HG02759 (cell line): ENCODE measurements at regions not wholly inside any gene's neighbourhood (a gene's known extent, or its start where the extent isn't known, plus 50 kb on each side); places are given as distances from the start of the nearest gene placed in this dataset.

Source experiments
- ATAC-seq: cut with Tn5 transposase; IDR thresholded peaks from one replicate; pipeline ENCODE4 v1.9.1; 2021; ENCODE audit warnings: mild to moderate bottlenecking, moderate library complexity; ENCODE audit not compliant: unreplicated experiment

DNA sequence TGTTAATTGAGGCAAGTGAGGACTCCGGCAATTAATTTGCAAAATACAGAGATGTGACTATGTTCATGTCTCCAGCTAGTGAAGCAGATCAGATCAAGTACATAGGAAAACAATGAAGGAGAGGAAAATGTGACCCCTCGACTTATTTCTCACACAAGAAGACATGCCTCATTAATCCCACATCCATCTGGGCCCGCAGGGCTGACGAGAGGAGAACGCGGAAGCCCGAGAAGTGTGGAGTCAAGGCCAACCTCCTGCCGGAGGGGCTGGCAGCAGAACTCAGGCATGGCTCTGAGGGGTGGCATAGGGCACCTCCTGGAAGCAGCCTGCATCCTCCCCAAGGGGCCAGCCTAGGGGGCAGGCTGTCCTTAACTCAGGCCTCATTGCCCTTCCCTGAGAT, 54.4 kb downstream of the ZNF503 start:
- ATAC-seq, result no peak

DNA sequence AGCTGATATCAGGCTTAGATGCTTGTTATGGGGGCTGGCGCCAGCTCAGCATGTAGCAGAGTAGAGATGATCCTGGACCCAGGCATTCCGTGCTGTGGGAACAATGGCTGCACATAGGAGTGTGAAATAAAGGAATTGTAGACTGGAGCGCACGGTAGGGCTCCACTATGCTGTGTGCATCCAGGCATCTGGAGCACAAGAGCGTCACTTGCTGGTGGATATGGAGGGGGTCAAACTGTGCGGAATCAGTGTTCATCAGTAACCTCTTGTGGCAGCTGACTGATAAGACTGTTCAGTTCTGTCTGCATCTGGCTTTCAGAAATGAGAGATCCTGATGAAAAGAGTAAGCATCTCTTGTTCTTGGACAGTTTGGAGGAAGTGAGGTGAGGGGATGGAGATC, 55.8 kb downstream of the ZNF503 start:
- no peak for ATAC-seq

DNA sequence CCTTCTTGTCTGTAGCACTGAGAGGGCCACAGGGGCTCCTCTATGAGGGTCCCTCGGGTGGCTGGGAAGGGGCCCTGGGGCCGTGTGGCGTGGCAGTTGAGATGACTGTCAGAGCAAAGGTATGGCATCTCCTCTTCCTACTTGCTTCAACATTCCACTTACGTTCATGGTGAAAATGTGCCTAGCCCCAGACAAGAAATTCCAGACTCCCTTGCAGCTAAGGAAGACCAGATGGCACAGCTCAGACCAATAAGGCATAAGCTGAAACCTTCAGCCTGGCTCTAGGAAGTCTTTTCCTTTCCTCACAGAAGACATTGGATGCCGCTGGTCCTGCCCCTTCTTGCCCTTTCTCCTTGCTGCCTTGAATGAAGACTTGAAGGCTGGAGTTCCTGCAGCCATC, 57.4 kb downstream of the ZNF503 start:
- ATAC-seq, result no peak

GRCh38 chr10:75342397-75342796, 59.2 kb downstream of the ZNF503 start:
- no peak for ATAC-seq

- ATAC-seq, result peak; percentile 85
Measured at GRCh38 chr10:75335983-75336382, 65.6 kb downstream of the ZNF503 start.

GRCh38 chr10:75335191-75335590, 66.4 kb downstream of the ZNF503 start:
- ATAC-seq, result no peak

- no peak for ATAC-seq
Measured at GRCh38 chr10:75334720-75335119, 66.8 kb downstream of the ZNF503 start.

GRCh38 chr10:75332081-75332480, 69.5 kb downstream of the ZNF503 start:
- ATAC-seq, result no peak

GRCh38 chr10:75331081-75331480, 70.5 kb downstream of the ZNF503 start:
- ATAC-seq, result no peak

- ATAC-seq, result no peak
Measured at GRCh38 chr10:75329190-75329745, 72.3 kb downstream of the ZNF503 start.

DNA sequence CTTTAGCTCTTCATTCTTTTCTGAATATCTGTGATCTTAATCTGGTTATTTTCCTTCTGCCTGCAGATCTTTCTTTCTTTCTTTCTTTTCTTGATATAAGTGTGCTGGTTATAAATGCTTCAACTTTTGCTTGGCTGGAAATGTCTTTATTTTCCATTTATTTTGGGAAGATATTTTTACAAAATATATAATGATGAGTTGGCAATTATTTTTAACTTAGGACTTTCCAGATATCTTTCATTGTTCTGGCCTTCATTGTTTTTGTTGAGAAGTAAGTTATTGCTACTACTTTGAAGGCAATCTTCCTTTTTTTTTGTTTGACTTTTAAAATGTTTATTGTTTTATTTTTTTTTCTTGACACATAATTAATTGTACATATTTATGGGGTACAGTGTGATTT, 75.3 kb downstream of the ZNF503 start:
- no peak for ATAC-seq

DNA sequence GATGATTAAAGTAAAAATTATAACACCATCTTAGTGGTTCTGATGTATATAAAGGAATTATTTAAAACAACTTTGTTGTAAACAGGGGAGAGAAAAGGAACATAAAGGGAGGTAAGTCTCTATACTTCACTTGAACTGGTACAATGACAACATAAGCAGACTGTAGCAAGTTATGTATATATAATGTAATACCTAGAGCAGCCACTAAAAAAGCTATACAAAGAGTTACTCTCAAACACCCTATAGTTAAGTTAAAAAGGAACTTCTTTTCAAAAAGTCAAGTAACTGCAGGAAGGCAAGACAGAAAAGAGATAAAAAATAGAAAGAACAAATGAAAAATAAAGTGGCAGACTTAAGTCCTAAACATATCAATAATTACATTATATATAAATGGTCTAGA, 82.3 kb downstream of the ZNF503 start:
- no peak for ATAC-seq

DNA sequence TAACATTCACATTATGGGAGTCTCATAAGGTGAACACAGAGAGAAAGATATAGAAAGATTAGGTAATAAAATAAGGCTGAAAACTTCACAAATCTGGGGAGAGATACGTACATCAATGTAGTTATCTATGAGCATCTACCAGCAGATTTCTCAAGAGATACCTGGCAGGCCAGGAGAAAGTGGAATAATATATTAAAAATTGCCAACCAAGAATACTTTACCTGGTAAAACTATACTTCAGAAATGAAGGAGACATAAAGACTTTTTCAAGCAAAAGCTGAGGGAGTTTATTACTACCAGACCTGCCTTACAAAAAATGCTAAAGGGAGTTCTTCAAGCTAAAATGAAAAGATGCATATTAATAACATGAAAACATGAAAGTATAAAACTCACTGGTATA, 78.8 kb upstream of the COMTD1 start:
- no peak for ATAC-seq

DNA sequence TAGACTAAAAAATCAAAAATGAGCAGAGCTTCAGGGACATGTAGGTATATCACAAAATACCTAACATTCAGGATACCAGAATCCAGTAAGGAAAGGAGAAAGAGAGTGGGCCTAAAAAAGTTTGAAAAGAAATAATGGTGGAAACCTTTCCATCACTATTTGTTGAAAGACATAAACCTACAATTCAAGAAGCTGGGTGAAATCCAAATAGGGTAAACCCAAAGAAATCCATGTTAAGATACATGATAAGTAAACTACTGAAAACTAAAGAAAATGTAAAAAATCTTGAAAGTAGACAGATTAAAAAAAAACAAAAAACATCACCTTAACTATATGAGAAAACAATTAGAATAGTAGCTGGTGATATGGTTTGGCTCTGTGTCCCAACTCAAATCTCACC, 76.7 kb upstream of the COMTD1 start:
- ATAC-seq, result no peak

- ATAC-seq, result no peak
Measured at GRCh38 chr10:75305675-75306074, 69.9 kb upstream of the COMTD1 start.

DNA sequence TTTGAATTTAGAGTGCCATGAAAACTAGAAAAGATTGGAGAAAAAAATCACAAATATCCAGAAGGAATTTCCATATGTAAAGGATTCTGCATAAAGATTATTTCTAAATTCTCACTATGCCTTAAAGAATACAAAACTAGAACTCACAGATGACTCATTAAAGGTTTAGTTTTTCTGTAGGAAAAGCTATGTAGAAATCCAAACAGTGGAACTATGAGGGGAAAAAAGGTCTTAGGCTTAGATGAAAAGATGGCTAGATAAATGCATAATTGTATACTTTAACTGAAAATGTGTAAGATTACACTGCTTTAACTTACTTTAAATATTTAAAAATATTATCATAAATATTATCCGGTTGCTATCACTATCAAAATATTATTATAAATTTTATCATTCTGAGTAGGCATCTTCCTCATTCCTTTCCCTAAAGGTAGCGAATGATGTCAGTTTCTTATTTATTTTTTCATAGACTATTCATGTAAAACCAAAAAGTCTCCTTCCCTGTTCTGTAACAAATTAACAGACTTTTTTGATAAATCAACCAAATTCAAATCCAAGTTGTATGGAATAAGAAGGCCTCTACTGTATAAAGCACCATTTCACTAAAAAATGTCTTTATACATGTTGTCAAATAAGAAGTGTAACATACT, 69.1 kb upstream of the COMTD1 start:
- ATAC-seq, result no peak

- ATAC-seq, result no peak
Measured at GRCh38 chr10:75304313-75304712, 68.6 kb upstream of the COMTD1 start.

DNA sequence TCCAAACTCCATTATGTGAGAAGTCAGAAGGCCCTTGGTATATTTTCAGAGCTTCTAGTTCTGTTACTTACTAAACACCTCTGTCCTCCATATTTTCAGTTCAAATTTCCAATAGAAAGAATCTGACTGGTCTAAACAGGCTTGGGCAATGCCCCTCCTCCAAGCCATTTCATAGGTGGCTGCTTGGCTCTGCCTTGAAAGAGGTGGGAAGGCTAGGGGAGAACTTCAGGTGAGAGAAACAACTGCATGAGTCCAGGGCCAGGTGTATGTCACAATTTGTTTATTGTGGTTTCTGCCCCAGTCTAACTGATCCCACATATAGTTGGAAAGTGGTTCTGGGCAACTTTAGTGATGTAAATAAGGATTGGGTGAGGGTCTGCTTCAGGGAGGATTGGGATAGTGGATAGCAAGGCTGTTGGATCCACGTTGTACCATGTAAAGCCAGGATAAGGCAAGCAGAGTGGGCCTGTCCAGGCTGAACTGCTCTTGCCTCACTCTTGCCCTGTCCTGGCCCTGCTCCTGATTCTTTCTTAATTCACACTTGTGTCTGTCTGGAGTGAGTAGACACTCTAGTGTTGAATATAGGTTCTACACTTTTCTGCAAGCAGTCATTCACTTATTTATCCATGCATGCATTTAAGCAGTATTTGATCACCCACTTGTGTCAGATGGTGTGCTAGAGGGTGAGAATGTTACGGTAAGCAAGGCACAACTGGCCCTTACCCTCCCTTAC, 67.5 kb upstream of the COMTD1 start:
- no peak for ATAC-seq

- no peak for ATAC-seq
Measured at GRCh38 chr10:75302029-75302428, 66.3 kb upstream of the COMTD1 start.

DNA sequence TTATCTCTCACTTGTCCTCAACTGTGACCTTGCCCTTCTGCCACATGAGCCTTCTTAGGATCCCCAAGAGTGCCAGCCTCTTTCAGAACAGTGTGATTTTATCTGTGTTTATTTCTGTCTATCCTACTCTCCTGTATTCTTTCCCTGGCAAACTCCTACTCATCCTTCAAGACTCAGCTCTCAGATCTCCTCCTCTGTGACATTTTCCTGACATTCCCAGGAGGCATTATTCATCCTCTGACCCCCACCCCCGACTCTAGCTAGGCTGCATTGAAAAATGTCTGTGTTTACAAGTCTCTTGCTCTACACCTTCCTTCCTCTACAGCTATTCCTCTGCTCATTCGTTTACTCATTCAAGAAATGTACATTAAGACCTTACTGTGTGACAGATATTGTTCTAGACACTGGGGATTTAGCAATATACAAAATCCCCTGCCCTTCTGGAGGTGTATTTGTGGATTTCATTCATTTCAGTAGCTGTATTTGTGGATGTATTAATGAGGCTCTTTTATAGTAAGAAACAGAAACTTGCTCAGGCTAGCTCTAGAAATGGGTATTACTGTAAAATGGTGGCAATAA, 61.4 kb upstream of the COMTD1 start:
- no peak for ATAC-seq

GRCh38 chr10:75295868-75296441, 60.2 kb upstream of the COMTD1 start:
- no peak for ATAC-seq
